Fibroblast of mammary gland (primary cell): ENCODE measurements at regions not wholly inside any gene's neighbourhood (a gene's known extent, or its start where the extent isn't known, plus 50 kb on each side); places are given as distances from the start of the nearest gene placed in this dataset.

Experiments
- DNase-seq: peaks from one replicate; pipeline ENCODE4 v3.0.0-alpha.2; 2010; ENCODE audit warnings: low read depth
- H3K4me3 ChIP-seq: 2 replicates; pipeline ENCODE4 v1.5.1; 2011; ENCODE audit warnings: low read depth, mild to moderate bottlenecking, low read length, moderate library complexity; ENCODE audit not compliant: control insufficient read depth
- CTCF ChIP-seq: conservative IDR thresholded peaks from 2 replicates; pipeline ENCODE4 v1.5.1; 2011; ENCODE audit warnings: low read depth, low read length, inconsistent platforms; ENCODE audit not compliant: control insufficient read depth, insufficient read depth

GRCh38 chr3:147854542-147854941 is 445.4 kb downstream of the ZIC1 start:
- no peak for DNase-seq
- no peak overlapping the region for H3K4me3 ChIP-seq
- no peak for TF ChIP-seq CTCF

GRCh38 chr3:147864754-147865354 is 455.7 kb downstream of the ZIC1 start:
- DNase-seq, result peak; percentile 17
- H3K4me3 ChIP-seq, result no peak overlapping the region
- no peak for TF ChIP-seq CTCF

GRCh38 chr3:147866561-147866960 is 457.4 kb downstream of the ZIC1 start:
- H3K4me3 ChIP-seq, result no peak overlapping the region
- no peak for DNase-seq
- TF ChIP-seq CTCF, result no peak

GRCh38 chr3:147872568-147872967 is 463.4 kb downstream of the ZIC1 start:
- DNase-seq, result no peak
- no peak overlapping the region for H3K4me3 ChIP-seq
- no peak for TF ChIP-seq CTCF

- no peak for TF ChIP-seq CTCF
- no peak overlapping the region for H3K4me3 ChIP-seq
- peak; percentile 6 for DNase-seq
Measured at GRCh38 chr3:147875498-147875897, 466.3 kb downstream of the ZIC1 start.

- peak; percentile 1 for DNase-seq
- no peak overlapping the region for H3K4me3 ChIP-seq
- no peak for TF ChIP-seq CTCF
Measured at GRCh38 chr3:147881933-147882332, 472.8 kb downstream of the ZIC1 start.

- TF ChIP-seq CTCF, result no peak
- no peak for DNase-seq
- no peak overlapping the region for H3K4me3 ChIP-seq
Measured at GRCh38 chr3:147886879-147887278, 477.7 kb downstream of the ZIC1 start.
